RWPE1 (cell line): ENCODE measurements at regions not wholly inside any gene's neighbourhood (a gene's known extent, or its start where the extent isn't known, plus 50 kb on each side); places are given as distances from the start of the nearest gene placed in this dataset.

ENCODE experiments used
- CTCF ChIA-PET: fragments of 350-600 bp; sonication (Branson Sonifier 250); formaldehyde crosslinking; extraction: SDS; loops from one replicate; lab custom pipeline; 2021; lab: Yijun Ruan, JAX
- POLR2A ChIA-PET: fragments of 400-600 bp; formaldehyde crosslinking; extraction: SDS; loops from one replicate; lab custom pipeline; 2020; ENCODE audit warnings: antibody characterized with exemption; ENCODE audit not compliant: low non-redundant PET; lab: Yijun Ruan, JAX
- DNase-seq: peaks from one replicate; pipeline ENCODE4 v3.0.0; 2012; ENCODE audit warnings: low spot score
- H3K27ac ChIP-seq: fragments of 450-650 bp; 2 replicates; pipeline ENCODE4 v1.5.1; 2017
- TF ChIP-seq, protein P1 (sequence below): fragments of 450-650 bp; conservative IDR thresholded peaks from 2 replicates; pipeline ENCODE4 v1.5.1; 2017; ENCODE audit warnings: low read depth, mild to moderate bottlenecking

DNA sequence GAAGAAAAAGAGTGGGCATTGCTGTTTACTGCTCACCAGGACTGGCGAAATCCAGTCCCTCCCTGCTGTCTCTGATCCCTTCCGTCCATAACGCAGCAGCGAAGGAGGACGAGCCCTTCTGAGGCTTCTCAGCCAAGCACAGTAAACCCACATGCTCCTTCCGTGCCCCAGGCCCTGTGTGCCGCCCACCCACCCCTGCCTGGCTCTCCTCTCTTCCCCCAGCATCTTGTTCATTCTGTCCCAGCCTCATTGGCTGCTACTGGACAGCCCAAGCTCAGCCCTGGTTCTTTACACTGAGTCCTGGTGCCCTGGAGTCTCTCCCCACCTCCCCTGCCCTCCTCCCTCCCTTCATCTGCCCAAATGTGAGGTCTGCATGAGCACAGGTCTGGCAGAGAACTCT is 559.7 kb downstream of the BRD1 start:
- no peak for DNase-seq
- no peak overlapping the region for H3K27ac ChIP-seq
- POLR2A ChIA-PET, result no interaction called here
- CTCF ChIA-PET, result no interaction called here
- TF ChIP-seq, protein P1, sequence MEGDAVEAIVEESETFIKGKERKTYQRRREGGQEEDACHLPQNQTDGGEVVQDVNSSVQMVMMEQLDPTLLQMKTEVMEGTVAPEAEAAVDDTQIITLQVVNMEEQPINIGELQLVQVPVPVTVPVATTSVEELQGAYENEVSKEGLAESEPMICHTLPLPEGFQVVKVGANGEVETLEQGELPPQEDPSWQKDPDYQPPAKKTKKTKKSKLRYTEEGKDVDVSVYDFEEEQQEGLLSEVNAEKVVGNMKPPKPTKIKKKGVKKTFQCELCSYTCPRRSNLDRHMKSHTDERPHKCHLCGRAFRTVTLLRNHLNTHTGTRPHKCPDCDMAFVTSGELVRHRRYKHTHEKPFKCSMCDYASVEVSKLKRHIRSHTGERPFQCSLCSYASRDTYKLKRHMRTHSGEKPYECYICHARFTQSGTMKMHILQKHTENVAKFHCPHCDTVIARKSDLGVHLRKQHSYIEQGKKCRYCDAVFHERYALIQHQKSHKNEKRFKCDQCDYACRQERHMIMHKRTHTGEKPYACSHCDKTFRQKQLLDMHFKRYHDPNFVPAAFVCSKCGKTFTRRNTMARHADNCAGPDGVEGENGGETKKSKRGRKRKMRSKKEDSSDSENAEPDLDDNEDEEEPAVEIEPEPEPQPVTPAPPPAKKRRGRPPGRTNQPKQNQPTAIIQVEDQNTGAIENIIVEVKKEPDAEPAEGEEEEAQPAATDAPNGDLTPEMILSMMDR, result no peak

GRCh38 chr22:49266561-49267519 is 560.8 kb downstream of the BRD1 start:
- TF ChIP-seq, protein P1, result no peak
- CTCF ChIA-PET, result no interaction called here
- no peak overlapping the region for H3K27ac ChIP-seq
- POLR2A ChIA-PET, result no interaction called here
- no peak for DNase-seq

DNA sequence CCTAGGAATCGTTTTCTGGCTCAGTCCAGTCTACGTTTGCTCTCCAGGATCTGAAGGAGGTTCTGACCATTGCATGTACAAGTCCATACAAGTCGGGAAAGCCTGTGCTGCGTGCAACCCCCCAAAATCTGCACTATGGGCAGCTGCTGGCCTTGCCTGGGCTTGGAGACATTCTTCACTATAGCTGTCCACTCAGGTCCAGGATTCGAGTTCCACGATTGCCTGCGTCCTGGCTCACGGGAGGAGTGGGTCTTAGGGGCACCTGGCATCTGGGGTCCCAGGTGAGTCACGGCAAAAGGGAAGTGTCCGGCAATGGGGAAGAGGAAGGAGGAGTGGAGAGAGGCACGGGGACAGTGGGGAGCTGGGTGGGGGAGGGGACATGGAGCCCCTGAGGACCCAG is 563.0 kb downstream of the BRD1 start:
- H3K27ac ChIP-seq, result no peak overlapping the region
- TF ChIP-seq, protein P1, result no peak
- DNase-seq, result no peak
- ChIA-PET CTCF (no interaction called here), POLR2A (no interaction called here)

- POLR2A ChIA-PET, result no interaction called here
- DNase-seq, result no peak
- CTCF ChIA-PET, result no interaction called here
- TF ChIP-seq, protein P1, result no peak
- no peak overlapping the region for H3K27ac ChIP-seq
Observed at GRCh38 chr22:49263101-49263500, 564.6 kb downstream of the BRD1 start.

- no peak overlapping the region for H3K27ac ChIP-seq
- POLR2A ChIA-PET, result no interaction called here
- TF ChIP-seq, protein P1, result no peak
- DNase-seq, result no peak
- CTCF ChIA-PET, result no interaction called here
Observed at GRCh38 chr22:49262167-49262566, 565.5 kb downstream of the BRD1 start.

- POLR2A ChIA-PET, result no interaction called here
- CTCF ChIA-PET, result no interaction called here
- TF ChIP-seq, protein P1, result no peak
- no peak overlapping the region for H3K27ac ChIP-seq
- no peak for DNase-seq
Observed at GRCh38 chr22:49261616-49262015, 566.1 kb downstream of the BRD1 start.
